PC-3 (cell line): ENCODE measurements at regions not wholly inside any gene's neighbourhood (a gene's known extent, or its start where the extent isn't known, plus 50 kb on each side); places are given as distances from the start of the nearest gene placed in this dataset.

Source experiments
- CTCF ChIP-seq: fragments of 300-600 bp; sonication (generic); conservative IDR thresholded peaks from 2 replicates; pipeline ENCODE4 v1.5.1; 2017; ENCODE audit warnings: antibody characterized with exemption, low read depth, mild to moderate bottlenecking, low read length
- EZH2 ChIP-seq: fragments of 300-600 bp; sonication (generic); IDR thresholded peaks from one replicate; pipeline ENCODE4 v1.6.1; 2017; ENCODE audit warnings: antibody characterized with exemption, mild to moderate bottlenecking, low read length; ENCODE audit not compliant: unreplicated experiment
- EZH2phosphoT487 ChIP-seq: fragments of 300-600 bp; sonication (generic); IDR thresholded peaks from 2 replicates; pipeline ENCODE4 v1.6.1; 2018; ENCODE audit warnings: mild to moderate bottlenecking, antibody characterized with exemption, low read length, borderline replicate concordance

- TF ChIP-seq CTCF (no peak), EZH2phosphoT487 (no peak), EZH2 (no peak)
Measured at GRCh38 chr13:62337109-62337880, 921.6 kb upstream of the PCDH20 start.
